Neuron (in vitro differentiated cells): ENCODE measurements at regions not wholly inside any gene's neighbourhood (a gene's known extent, or its start where the extent isn't known, plus 50 kb on each side); places are given as distances from the start of the nearest gene placed in this dataset.

Experiments
- H2AFZ ChIP-seq: one replicate; pipeline ENCODE4 v1.6.1; 2013; ENCODE audit warnings: low read depth, mild to moderate bottlenecking, inconsistent platforms, low read length, moderate library complexity
- H3K27me3 ChIP-seq: one replicate; pipeline ENCODE4 v1.6.1; 2013; ENCODE audit warnings: low read length; ENCODE audit not compliant: insufficient read depth
- H3K36me3 ChIP-seq: one replicate; pipeline ENCODE4 v1.6.1; 2013; ENCODE audit warnings: low read length; ENCODE audit not compliant: insufficient read depth
- H3K4me1 ChIP-seq: one replicate; pipeline ENCODE4 v1.6.1; 2013; ENCODE audit warnings: low read length; ENCODE audit not compliant: insufficient read depth
- H3K4me3 ChIP-seq: 2 replicates; pipeline ENCODE4 v1.5.1; 2013; ENCODE audit warnings: mild to moderate bottlenecking, low read length, moderate library complexity
- H3K9me3 ChIP-seq: one replicate; pipeline ENCODE4 v1.6.1; 2013; ENCODE audit warnings: low read length

GRCh38 chr15:77773903-77774302, 141.2 kb upstream of the LINGO1 start:
- H2AFZ ChIP-seq, result no peak overlapping the region
- no peak overlapping the region for H3K4me3 ChIP-seq
- no peaks in the 10 kb centered on the region for H3K36me3 ChIP-seq
- H3K27me3 ChIP-seq, result peaks cover 5% of the 10 kb centered on the region
- H3K4me1 ChIP-seq, result no peaks in the 10 kb centered on the region
- H3K9me3 ChIP-seq, result no peaks in the 10 kb centered on the region

- Histone ChIP-seq H3K4me3 (no peak overlapping the region), H2AFZ (no peak overlapping the region), H3K36me3 (no peaks in the 10 kb centered on the region), H3K9me3 (no peaks in the 10 kb centered on the region), H3K4me1 (no peaks in the 10 kb centered on the region), H3K27me3 (peaks cover 11% of the 10 kb centered on the region)
Observed at GRCh38 chr15:77772641-77773402, 140.1 kb upstream of the LINGO1 start.

- no peak overlapping the region for H2AFZ ChIP-seq
- no peaks in the 10 kb centered on the region for H3K9me3 ChIP-seq
- no peaks in the 10 kb centered on the region for H3K36me3 ChIP-seq
- H3K4me3 ChIP-seq, result no peak overlapping the region
- H3K27me3 ChIP-seq, result peaks cover 19% of the 10 kb centered on the region
- no peaks in the 10 kb centered on the region for H3K4me1 ChIP-seq
Observed at GRCh38 chr15:77771616-77772015, 138.9 kb upstream of the LINGO1 start.

- no peaks in the 10 kb centered on the region for H3K36me3 ChIP-seq
- no peak overlapping the region for H3K4me3 ChIP-seq
- H2AFZ ChIP-seq, result no peak overlapping the region
- H3K9me3 ChIP-seq, result no peaks in the 10 kb centered on the region
- no peaks in the 10 kb centered on the region for H3K4me1 ChIP-seq
- peaks cover 22% of the 10 kb centered on the region for H3K27me3 ChIP-seq
Observed at GRCh38 chr15:77769700-77770099, 137.0 kb upstream of the LINGO1 start.

- Histone ChIP-seq H3K4me1 (no peaks in the 10 kb centered on the region), H2AFZ (no peak overlapping the region), H3K4me3 (no peak overlapping the region), H3K36me3 (no peaks in the 10 kb centered on the region), H3K27me3 (peaks cover 24% of the 10 kb centered on the region), H3K9me3 (no peaks in the 10 kb centered on the region)
Observed at GRCh38 chr15:77768521-77769078, 135.9 kb upstream of the LINGO1 start.

GRCh38 chr15:77768107-77768506, 135.4 kb upstream of the LINGO1 start:
- no peaks in the 10 kb centered on the region for H3K9me3 ChIP-seq
- no peaks in the 10 kb centered on the region for H3K36me3 ChIP-seq
- no peak overlapping the region for H2AFZ ChIP-seq
- no peaks in the 10 kb centered on the region for H3K4me1 ChIP-seq
- H3K27me3 ChIP-seq, result peaks cover 24% of the 10 kb centered on the region
- no peak overlapping the region for H3K4me3 ChIP-seq

- Histone ChIP-seq H2AFZ (no peak overlapping the region), H3K4me1 (no peaks in the 10 kb centered on the region), H3K36me3 (no peaks in the 10 kb centered on the region), H3K9me3 (no peaks in the 10 kb centered on the region), H3K4me3 (no peak overlapping the region), H3K27me3 (peaks cover 30% of the 10 kb centered on the region)
Observed at GRCh38 chr15:77764095-77764494, 131.4 kb upstream of the LINGO1 start.

- no peaks in the 10 kb centered on the region for H3K9me3 ChIP-seq
- peaks cover 27% of the 10 kb centered on the region for H3K27me3 ChIP-seq
- no peaks in the 10 kb centered on the region for H3K4me1 ChIP-seq
- H3K4me3 ChIP-seq, result no peak overlapping the region
- H2AFZ ChIP-seq, result no peak overlapping the region
- no peaks in the 10 kb centered on the region for H3K36me3 ChIP-seq
Observed at GRCh38 chr15:77762747-77763355, 130.1 kb upstream of the LINGO1 start.

GRCh38 chr15:77759896-77760592, 127.3 kb upstream of the LINGO1 start:
- H3K9me3 ChIP-seq, result no peaks in the 10 kb centered on the region
- no peaks in the 10 kb centered on the region for H3K4me1 ChIP-seq
- no peaks in the 10 kb centered on the region for H3K36me3 ChIP-seq
- H3K4me3 ChIP-seq, result no peak overlapping the region
- peaks cover 25% of the 10 kb centered on the region for H3K27me3 ChIP-seq
- H2AFZ ChIP-seq, result no peak overlapping the region

GRCh38 chr15:77753939-77754338, 121.2 kb upstream of the LINGO1 start:
- no peak overlapping the region for H2AFZ ChIP-seq
- H3K4me1 ChIP-seq, result no peaks in the 10 kb centered on the region
- H3K9me3 ChIP-seq, result no peaks in the 10 kb centered on the region
- no peaks in the 10 kb centered on the region for H3K36me3 ChIP-seq
- peaks cover 14% of the 10 kb centered on the region for H3K27me3 ChIP-seq
- H3K4me3 ChIP-seq, result no peak overlapping the region

GRCh38 chr15:77753281-77753873, 120.7 kb upstream of the LINGO1 start:
- Histone ChIP-seq H3K4me1 (no peaks in the 10 kb centered on the region), H3K36me3 (no peaks in the 10 kb centered on the region), H2AFZ (no peak overlapping the region), H3K9me3 (no peaks in the 10 kb centered on the region), H3K4me3 (no peak overlapping the region), H3K27me3 (peaks cover 13% of the 10 kb centered on the region)

GRCh38 chr15:77749998-77750540, 117.4 kb upstream of the LINGO1 start:
- H3K4me1 ChIP-seq, result peaks cover 6% of the 10 kb centered on the region
- no peak overlapping the region for H2AFZ ChIP-seq
- no peak overlapping the region for H3K4me3 ChIP-seq
- no peaks in the 10 kb centered on the region for H3K9me3 ChIP-seq
- H3K27me3 ChIP-seq, result peaks cover 6% of the 10 kb centered on the region
- no peaks in the 10 kb centered on the region for H3K36me3 ChIP-seq
